Tibial artery (tissue), 4 donors: ENCODE measurements at regions not wholly inside any gene's neighbourhood (a gene's known extent, or its start where the extent isn't known, plus 50 kb on each side); places are given as distances from the start of the nearest gene placed in this dataset.

Experiments used
- DNase-seq, 2 donors: peaks; one replicate each; pipeline ENCODE4 v3.0.0-alpha.2; 2019
- H3K27ac ChIP-seq, 2 donors: fragments of 200-600 bp; sonication (generic) in 1 of 2; 1 replicate in 1 of 2; 2 replicates in 1 of 2; pipeline ENCODE4 v1.5.1; 2018 to 2019; ENCODE audit warnings: mild to moderate bottlenecking in 1 of 2
- H3K27me3 ChIP-seq, 2 donors: fragments of 200-600 bp; sonication (generic) in 1 of 2; one replicate each; pipeline versions ENCODE4 v1.5.1 to v1.6.0; 2016 to 2019
- H3K36me3 ChIP-seq, 3 donors: fragments of 200-600 bp; sonication (generic) in 2 of 3; one replicate each; pipeline ENCODE4 v1.5.1; 2016 to 2019; ENCODE audit warnings: mild to moderate bottlenecking in 2 of 3
- H3K4me1 ChIP-seq, 4 donors: fragments of 200-600 bp; sonication (generic) in 2 of 4; 1 replicate in 3 of 4; 2 replicates in 1 of 4; pipeline ENCODE4 v1.5.1; 2016 to 2019
- H3K4me3 ChIP-seq, 2 donors: fragments of 200-600 bp; sonication (generic) in 1 of 2; 1 replicate in 1 of 2; 2 replicates in 1 of 2; pipeline ENCODE4 v1.5.1; 2018 to 2019; ENCODE audit warnings: mild to moderate bottlenecking in 2 of 2
- H3K9me3 ChIP-seq, 3 donors: fragments of 200-600 bp; sonication (generic) in 1 of 3; one replicate each; pipeline ENCODE4 v1.5.1; 2016 to 2019
- CTCF ChIP-seq, 2 experiments: fragments of 200-600 bp in 1 of 2; fragments of 450-650 bp in 1 of 2; IDR thresholded peaks; one replicate each; pipeline ENCODE4 v1.5.1; 2017 to 2019; ENCODE audit warnings: antibody characterized with exemption in 2 of 2, mild to moderate bottlenecking in 1 of 2, moderate library complexity in 1 of 2
- intact Hi-C: fragments of 100-400 bp; cut with DNase I; formaldehyde crosslinking; loops from one replicate; pipeline ENCODE4 v1.15.0; 2023; ENCODE audit warnings: low total_unique reads

DNA sequence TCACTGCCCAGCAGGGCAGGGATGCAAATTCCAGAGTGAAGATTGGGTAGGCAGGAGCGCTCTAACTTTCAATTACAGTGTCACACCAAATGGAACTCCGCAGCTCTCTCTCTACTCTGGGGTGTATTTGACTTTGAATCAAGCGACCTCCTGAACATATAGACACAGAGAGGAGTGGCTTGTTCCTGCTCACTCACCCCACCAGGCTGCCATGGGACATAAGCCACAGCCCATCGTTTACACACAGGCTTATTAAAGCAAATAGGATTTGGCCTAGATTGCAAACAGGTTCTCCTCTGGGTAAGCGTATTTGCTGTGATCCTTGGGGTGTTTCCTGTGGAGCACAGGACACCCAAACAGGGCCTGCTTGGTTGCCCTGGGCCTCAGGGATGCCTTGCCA is 281.6 kb upstream of the CCL2 start:
- no peaks in the 10 kb centered on the region for H3K9me3 ChIP-seq
- H3K27ac ChIP-seq, result no peak overlapping the region
- no peak for DNase-seq
- no peaks in the 10 kb centered on the region for H3K36me3 ChIP-seq
- intact Hi-C loops, result no loop called here
- no peak overlapping the region for H3K4me3 ChIP-seq
- no peaks in the 10 kb centered on the region for H3K4me1 ChIP-seq
- TF ChIP-seq CTCF (IDR thresholded peaks at IDR 0.05), result no peak
- peaks cover 0 to 5% of the 10 kb centered on the region in 2 donors for H3K27me3 ChIP-seq

- no peak for TF ChIP-seq CTCF (IDR thresholded peaks at IDR 0.05)
- Histone ChIP-seq H3K4me3 (no peak overlapping the region), H3K27ac (no peak overlapping the region), H3K9me3 (no peaks in the 10 kb centered on the region), H3K36me3 (no peaks in the 10 kb centered on the region), H3K27me3 (peaks cover 0 to 5% of the 10 kb centered on the region in 2 donors), H3K4me1 (no peaks in the 10 kb centered on the region)
- intact Hi-C loops, result no loop called here
- no peak for DNase-seq
These were observed 280.8 kb upstream of the CCL2 start for GRCh38 chr17:33974276-33974675.

- no peaks in the 10 kb centered on the region for H3K36me3 ChIP-seq
- H3K4me1 ChIP-seq, result no peaks in the 10 kb centered on the region
- no peaks in the 10 kb centered on the region for H3K9me3 ChIP-seq
- H3K4me3 ChIP-seq, result no peak overlapping the region
- H3K27me3 ChIP-seq, result no peaks in the 10 kb centered on the region
- intact Hi-C loops, result no loop called here
- DNase-seq, result no peak
- no peak for TF ChIP-seq CTCF (IDR thresholded peaks at IDR 0.05)
- H3K27ac ChIP-seq, result no peak overlapping the region
These were observed 278.3 kb upstream of the CCL2 start for GRCh38 chr17:33976831-33977230.

DNA sequence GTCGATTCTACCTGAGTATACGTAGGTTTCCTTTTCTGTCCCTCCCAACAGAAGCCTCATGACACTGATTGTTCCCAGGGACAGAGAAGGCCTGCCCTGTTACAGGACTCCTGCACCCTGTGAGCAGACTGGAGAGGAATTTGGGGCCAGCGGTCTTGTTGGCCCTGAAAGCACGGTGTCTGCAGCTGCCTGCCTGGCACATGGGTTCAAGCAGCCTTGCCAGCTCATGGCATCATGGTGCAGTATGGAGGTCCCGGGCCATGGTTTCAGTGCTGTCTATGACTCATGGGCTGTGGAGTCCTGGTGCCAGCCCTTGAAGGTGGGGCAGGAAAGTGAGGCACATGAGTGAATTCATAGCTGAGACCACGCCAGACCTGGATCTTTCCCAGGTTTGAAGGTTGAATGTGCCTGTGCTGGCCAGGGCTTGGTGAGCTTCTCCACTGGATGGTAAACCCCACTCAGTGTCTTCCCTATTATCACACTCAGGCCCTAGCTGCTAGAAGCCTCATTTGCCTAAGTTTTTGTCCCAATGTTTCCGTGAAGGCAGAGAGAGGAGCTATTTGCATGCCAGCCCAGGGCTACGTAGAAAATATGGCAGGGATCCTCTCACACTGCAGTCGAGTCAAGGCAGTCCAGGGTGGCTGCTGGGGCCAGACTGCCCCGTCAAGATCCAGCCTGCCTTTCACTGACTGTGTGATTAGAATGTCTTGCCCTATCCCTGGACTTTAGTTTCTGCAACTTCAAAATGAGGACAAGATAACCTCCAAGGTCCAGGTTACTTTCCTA is 277.2 kb upstream of the CCL2 start:
- Histone ChIP-seq H3K4me1 (no peaks in the 10 kb centered on the region), H3K36me3 (no peaks in the 10 kb centered on the region), H3K27ac (no peak overlapping the region), H3K4me3 (no peak overlapping the region), H3K9me3 (no peaks in the 10 kb centered on the region), H3K27me3 (no peaks in the 10 kb centered on the region)
- no peak for DNase-seq
- intact Hi-C loops, result no loop called here
- TF ChIP-seq CTCF (IDR thresholded peaks at IDR 0.05), result no peak

GRCh38 chr17:33978889-33979288 is 276.2 kb upstream of the CCL2 start:
- Histone ChIP-seq H3K4me1 (no peaks in the 10 kb centered on the region), H3K4me3 (no peak overlapping the region), H3K36me3 (no peaks in the 10 kb centered on the region), H3K27me3 (no peaks in the 10 kb centered on the region), H3K9me3 (no peaks in the 10 kb centered on the region), H3K27ac (no peak overlapping the region)
- intact Hi-C loops, result no loop called here
- TF ChIP-seq CTCF (IDR thresholded peaks at IDR 0.05), result no peak
- DNase-seq, result no peak
